ENCODE measurements at regions not wholly inside any gene's neighbourhood (a gene's known extent, or its start where the extent isn't known, plus 50 kb on each side); places are given as distances from the start of the nearest gene placed in this dataset.

- no peak for ATAC-seq
- 44 to 53% methylated on average over 3 of the region's 3 CpGs for WGBS, 2 donors (ENCODE audit: low coverage in 1 of 2)
- Histone ChIP-seq H3K27ac (no peak overlapping the region), H3K4me1 (no peaks in the 10 kb centered on the region), H3K27me3 (no peaks in the 10 kb centered on the region), H3K36me3 (no peaks in the 10 kb centered on the region), H3K4me3 (no peak overlapping the region), H3K9me3 (no peaks in the 10 kb centered on the region)
- TF ChIP-seq, protein P1, sequence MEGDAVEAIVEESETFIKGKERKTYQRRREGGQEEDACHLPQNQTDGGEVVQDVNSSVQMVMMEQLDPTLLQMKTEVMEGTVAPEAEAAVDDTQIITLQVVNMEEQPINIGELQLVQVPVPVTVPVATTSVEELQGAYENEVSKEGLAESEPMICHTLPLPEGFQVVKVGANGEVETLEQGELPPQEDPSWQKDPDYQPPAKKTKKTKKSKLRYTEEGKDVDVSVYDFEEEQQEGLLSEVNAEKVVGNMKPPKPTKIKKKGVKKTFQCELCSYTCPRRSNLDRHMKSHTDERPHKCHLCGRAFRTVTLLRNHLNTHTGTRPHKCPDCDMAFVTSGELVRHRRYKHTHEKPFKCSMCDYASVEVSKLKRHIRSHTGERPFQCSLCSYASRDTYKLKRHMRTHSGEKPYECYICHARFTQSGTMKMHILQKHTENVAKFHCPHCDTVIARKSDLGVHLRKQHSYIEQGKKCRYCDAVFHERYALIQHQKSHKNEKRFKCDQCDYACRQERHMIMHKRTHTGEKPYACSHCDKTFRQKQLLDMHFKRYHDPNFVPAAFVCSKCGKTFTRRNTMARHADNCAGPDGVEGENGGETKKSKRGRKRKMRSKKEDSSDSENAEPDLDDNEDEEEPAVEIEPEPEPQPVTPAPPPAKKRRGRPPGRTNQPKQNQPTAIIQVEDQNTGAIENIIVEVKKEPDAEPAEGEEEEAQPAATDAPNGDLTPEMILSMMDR (IDR thresholded peaks at IDR 0.05) = no peak
- no peak for TF ChIP-seq EP300 (IDR thresholded peaks at IDR 0.05)
- TF ChIP-seq POLR2A (IDR thresholded peaks at IDR 0.05) = no peak
- TF ChIP-seq POLR2AphosphoS5 (IDR thresholded peaks at IDR 0.05) = no peak
Observed at GRCh38 chr2:48888066-48888465, 132.5 kb upstream of the LHCGR start.

DNA sequence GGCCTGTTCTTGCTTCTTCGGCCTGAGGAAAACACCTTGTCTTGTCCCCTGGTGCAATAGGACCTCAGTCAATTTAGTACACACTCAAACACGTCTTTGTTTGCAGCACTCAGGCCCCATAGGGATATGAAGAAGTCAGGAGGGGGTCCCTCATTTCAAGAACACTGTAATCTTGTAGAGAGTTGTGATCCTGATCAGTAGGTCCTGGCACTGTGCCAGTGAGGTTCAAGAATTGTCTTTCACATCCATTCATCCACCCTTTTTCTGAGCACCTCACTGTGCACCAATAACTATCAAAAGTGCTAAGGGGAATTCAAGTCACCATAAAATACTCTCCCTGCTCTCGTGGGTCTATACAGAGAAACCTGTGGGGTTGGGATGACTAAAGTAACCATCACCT lies 131.4 kb upstream of the LHCGR start:
- WGBS, 2 donors (ENCODE audit: low coverage in 1 of 2) = 78 to 94% methylated on average over 2 to 3 of the region's 3 CpGs
- TF ChIP-seq, protein P1 (IDR thresholded peaks at IDR 0.05) = no peak
- TF ChIP-seq POLR2A (IDR thresholded peaks at IDR 0.05) = no peak
- no peaks in the 10 kb centered on the region for H3K9me3 ChIP-seq
- ATAC-seq = no peak
- no peak overlapping the region for H3K27ac ChIP-seq
- H3K27me3 ChIP-seq = no peaks in the 10 kb centered on the region
- no peak overlapping the region for H3K4me3 ChIP-seq
- H3K36me3 ChIP-seq = no peaks in the 10 kb centered on the region
- H3K4me1 ChIP-seq = no peaks in the 10 kb centered on the region

DNA sequence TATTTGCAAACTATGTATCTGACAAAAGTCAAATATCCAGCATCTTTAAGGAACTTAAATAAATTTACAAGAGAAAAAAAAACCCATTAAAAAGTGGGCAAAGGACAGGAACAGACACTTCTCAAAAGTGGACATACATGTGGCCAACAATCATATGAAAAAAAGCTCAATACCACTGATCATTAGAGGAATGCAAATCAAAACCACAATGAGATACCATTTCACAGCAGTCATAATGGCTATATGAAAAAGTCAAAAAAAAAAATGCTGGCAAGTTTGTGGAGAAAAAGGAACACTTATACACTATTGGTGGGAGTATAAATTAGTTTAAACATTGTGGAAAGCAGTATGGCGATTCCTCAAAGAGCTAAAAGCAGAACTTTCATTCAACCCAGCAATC lies 130.3 kb upstream of the LHCGR start:
- 89 to 92% methylated on average over 1 of the region's 1 CpG for WGBS, 2 donors (ENCODE audit: low coverage in 1 of 2)
- Histone ChIP-seq H3K36me3 (no peaks in the 10 kb centered on the region), H3K9me3 (no peaks in the 10 kb centered on the region), H3K27me3 (no peaks in the 10 kb centered on the region), H3K4me3 (no peak overlapping the region), H3K27ac (no peak overlapping the region), H3K4me1 (no peaks in the 10 kb centered on the region)
- TF ChIP-seq POLR2A (IDR thresholded peaks at IDR 0.05) (no peak), EP300 (IDR thresholded peaks at IDR 0.05) (no peak), POLR2AphosphoS5 (IDR thresholded peaks at IDR 0.05) (no peak)
- TF ChIP-seq, protein P1 (IDR thresholded peaks at IDR 0.05) = no peak
- ATAC-seq = no peak

GRCh38 chr2:48883661-48884060 lies 128.1 kb upstream of the LHCGR start:
- no peaks in the 10 kb centered on the region for H3K27me3 ChIP-seq
- TF ChIP-seq, protein P1 (IDR thresholded peaks at IDR 0.05) = no peak
- TF ChIP-seq POLR2AphosphoS5 (IDR thresholded peaks at IDR 0.05) = no peak
- TF ChIP-seq EP300 (IDR thresholded peaks at IDR 0.05) = no peak
- no peak for TF ChIP-seq POLR2A (IDR thresholded peaks at IDR 0.05)
- no peak overlapping the region for H3K4me3 ChIP-seq
- 75 to 88% methylated on average over 6 of the region's 6 CpGs for WGBS, 2 donors (ENCODE audit: low coverage in 1 of 2)
- H3K36me3 ChIP-seq = no peaks in the 10 kb centered on the region
- H3K4me1 ChIP-seq = no peaks in the 10 kb centered on the region
- H3K9me3 ChIP-seq = no peaks in the 10 kb centered on the region
- no peak for ATAC-seq
- no peak overlapping the region for H3K27ac ChIP-seq

DNA sequence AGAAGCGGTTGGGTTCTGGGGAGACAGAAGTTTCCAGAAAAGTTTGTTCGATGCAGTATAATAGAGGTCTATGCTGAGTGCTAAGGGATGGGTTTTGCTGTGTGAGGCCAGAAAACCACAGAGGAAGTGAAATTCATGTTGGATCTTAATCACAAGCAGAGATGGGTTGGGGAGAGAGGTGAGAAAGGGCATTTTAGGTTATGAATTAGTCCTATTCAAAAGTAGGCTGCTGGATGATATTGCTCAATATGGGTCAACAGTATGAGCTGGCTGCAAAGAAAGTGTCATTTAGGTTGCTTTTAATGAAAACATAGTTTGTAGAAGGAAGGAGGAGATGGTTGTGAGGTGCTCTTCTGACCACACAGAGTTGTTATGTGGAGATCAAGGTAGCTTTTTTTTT lies 118.8 kb upstream of the LHCGR start:
- no peak for ATAC-seq
- Histone ChIP-seq H3K27ac (no peak overlapping the region), H3K4me3 (no peak overlapping the region), H3K4me1 (no peaks in the 10 kb centered on the region), H3K9me3 (no peaks in the 10 kb centered on the region), H3K27me3 (no peaks in the 10 kb centered on the region), H3K36me3 (no peaks in the 10 kb centered on the region)
- TF ChIP-seq POLR2AphosphoS5 (IDR thresholded peaks at IDR 0.05) (no peak), EP300 (IDR thresholded peaks at IDR 0.05) (no peak), POLR2A (IDR thresholded peaks at IDR 0.05) (no peak)
- TF ChIP-seq, protein P1 (IDR thresholded peaks at IDR 0.05) = no peak
- WGBS, 2 donors (ENCODE audit: low coverage in 1 of 2) = 92 to 93% methylated on average over 2 of the region's 2 CpGs
